Fibroblast of the aortic adventitia (primary cell): ENCODE measurements at regions not wholly inside any gene's neighbourhood (a gene's known extent, or its start where the extent isn't known, plus 50 kb on each side); places are given as distances from the start of the nearest gene placed in this dataset.

ENCODE experiments used
- DNase-seq: peaks from one replicate; pipeline ENCODE4 v3.0.0-alpha.2; 2010; ENCODE audit warnings: low read depth
- H3K4me3 ChIP-seq: 2 replicates; pipeline ENCODE4 v1.5.1; 2011; ENCODE audit warnings: low read depth, mild to moderate bottlenecking, control low read depth, low read length, moderate library complexity
- CTCF ChIP-seq: IDR thresholded peaks from 2 replicates; pipeline ENCODE4 v1.5.1; 2011; ENCODE audit warnings: mild to moderate bottlenecking, low read length, control low read depth, inconsistent platforms; ENCODE audit not compliant: insufficient read depth

- no peak for TF ChIP-seq CTCF
- H3K4me3 ChIP-seq = no peak overlapping the region
- DNase-seq = no peak
Observed at GRCh38 chr3:197424266-197424665, 125.9 kb upstream of the DLG1 start.

- no peak overlapping the region for H3K4me3 ChIP-seq
- no peak for TF ChIP-seq CTCF
- no peak for DNase-seq
Observed at GRCh38 chr3:197423376-197423775, 125.0 kb upstream of the DLG1 start.

- no peak for DNase-seq
- H3K4me3 ChIP-seq = no peak overlapping the region
- TF ChIP-seq CTCF = no peak
Observed at GRCh38 chr3:197422506-197422905, 124.1 kb upstream of the DLG1 start.

- TF ChIP-seq CTCF = no peak
- DNase-seq = no peak
- no peak overlapping the region for H3K4me3 ChIP-seq
Observed at GRCh38 chr3:197421021-197421420, 122.6 kb upstream of the DLG1 start.

- no peak for DNase-seq
- TF ChIP-seq CTCF = no peak
- H3K4me3 ChIP-seq = no peak overlapping the region
Observed at GRCh38 chr3:197420566-197420965, 122.2 kb upstream of the DLG1 start.

- no peak overlapping the region for H3K4me3 ChIP-seq
- no peak for TF ChIP-seq CTCF
- peak; percentile 9 for DNase-seq
Observed at GRCh38 chr3:197420115-197420514, 121.7 kb upstream of the DLG1 start.

- no peak overlapping the region for H3K4me3 ChIP-seq
- DNase-seq = no peak
- no peak for TF ChIP-seq CTCF
Observed at GRCh38 chr3:197419696-197420095, 121.3 kb upstream of the DLG1 start.
